HG02970 (cell line): ENCODE measurements at regions not wholly inside any gene's neighbourhood (a gene's known extent, or its start where the extent isn't known, plus 50 kb on each side); places are given as distances from the start of the nearest gene placed in this dataset.
A peak's percentile ranks its signal among the peaks of the same experiment; 100 is the strongest.

Experiments used
- ATAC-seq: cut with Tn5 transposase; IDR thresholded peaks from one replicate; pipeline ENCODE4 v1.9.1; 2021; ENCODE audit warnings: mild to moderate bottlenecking, moderate library complexity, moderate number of reproducible peaks; ENCODE audit not compliant: unreplicated experiment, low FRiP score

DNA sequence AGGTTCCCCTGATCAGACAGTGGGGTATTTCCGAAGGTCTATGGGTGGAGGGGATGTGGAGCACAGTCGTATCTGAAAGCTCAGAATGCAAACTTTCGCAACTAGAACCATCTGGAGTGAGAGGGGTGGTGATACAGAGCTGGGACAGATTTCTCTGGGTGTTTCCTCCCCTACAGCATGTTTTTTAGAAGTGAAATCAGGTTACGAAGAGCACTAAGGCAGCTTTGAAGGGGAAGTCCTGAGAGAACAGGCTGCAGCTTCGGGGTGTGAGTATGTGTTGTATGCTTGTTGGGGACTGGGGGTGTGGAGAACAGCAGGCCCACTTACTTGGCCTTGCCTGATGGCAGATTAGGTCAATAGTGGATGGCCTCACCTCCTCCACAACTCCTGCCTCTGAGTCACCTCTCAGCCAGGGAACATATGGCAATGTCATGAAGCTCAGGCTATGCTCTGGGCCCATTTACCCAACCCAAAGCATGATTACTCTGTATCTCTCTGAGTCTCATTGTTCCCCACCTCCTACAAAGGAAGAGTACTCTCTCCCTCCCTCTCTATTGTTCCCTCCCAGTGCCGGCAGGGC is 107.2 kb upstream of the RASGRP1 start:
- ATAC-seq: peak; percentile 48

DNA sequence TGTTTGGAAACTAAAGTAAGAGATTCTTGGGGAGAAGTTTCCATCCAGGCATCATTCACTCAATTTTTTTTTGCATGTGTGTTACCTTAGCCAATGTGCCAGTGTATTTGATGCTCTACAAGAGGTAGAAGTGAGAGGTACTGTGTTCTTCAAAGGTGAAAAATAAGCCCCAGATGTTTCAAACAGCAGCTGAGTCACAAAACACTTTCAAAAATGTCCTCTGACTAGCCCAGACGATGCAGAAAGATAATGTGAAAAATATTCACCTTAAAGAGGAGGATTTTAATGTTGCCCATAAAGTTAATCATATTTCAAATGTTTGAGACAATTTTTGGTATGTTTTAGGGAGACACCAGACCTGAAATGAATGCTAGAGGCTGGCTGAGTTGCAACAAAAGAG is 107.7 kb upstream of the RASGRP1 start:
- ATAC-seq: no peak

DNA sequence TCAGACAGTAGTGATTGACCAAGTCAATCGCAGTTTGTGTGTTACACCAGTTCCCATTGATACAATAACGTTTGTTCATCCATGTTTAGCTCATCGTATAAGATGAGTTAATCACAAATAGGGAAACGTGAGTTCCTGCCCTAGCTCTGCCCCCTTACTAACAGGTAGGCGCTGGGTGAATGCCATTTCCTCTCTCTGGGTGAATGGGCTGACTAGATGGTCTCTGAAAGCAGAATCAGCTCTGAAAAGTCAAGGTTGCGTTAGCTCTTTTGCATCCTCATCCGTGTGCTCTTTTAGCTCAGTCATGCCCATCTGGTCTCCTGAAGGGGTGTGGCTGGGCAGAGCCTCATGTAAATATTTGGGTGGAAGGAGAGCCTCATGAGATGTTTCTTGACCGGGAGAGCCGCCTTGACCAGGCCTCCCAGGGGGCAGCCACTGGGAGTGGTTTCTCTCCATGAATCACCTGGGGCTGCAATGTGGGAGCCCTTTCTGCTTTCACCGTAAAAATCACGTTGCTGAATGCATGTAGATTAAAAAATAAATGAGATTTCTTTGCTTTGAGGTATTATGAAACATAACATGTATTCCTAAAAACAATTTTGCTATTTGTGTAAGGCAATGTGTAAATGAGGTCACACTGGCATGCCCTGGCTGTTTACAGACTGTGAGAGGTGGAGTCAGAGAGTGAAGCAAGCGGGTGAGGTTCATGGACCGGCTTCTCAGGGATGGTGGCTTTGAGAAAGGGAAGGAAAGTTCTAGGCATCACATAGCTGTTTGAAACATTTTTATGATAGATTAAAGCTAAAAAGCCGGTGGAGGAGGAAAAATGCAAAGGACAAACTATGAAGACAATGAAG is 108.4 kb upstream of the RASGRP1 start:
- ATAC-seq: no peak

DNA sequence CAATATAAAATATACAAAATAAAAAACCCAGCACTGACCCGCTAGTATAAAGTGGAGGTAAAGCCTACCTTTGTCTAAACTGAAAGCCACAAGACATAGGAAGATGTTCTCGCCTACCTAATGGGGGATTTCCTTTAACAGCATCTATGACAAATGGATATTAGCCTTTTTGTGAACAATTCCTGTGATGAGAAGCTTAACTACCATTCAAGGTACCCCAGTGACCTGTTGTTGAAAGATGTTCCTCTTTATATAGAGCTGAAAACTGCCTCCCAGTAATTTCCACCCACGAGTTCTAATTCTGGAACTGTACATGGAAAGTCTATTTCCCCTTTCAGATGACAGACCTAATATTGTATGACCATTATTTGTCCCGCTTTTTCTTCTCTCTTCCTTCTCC is 109.8 kb upstream of the RASGRP1 start:
- ATAC-seq: no peak

DNA sequence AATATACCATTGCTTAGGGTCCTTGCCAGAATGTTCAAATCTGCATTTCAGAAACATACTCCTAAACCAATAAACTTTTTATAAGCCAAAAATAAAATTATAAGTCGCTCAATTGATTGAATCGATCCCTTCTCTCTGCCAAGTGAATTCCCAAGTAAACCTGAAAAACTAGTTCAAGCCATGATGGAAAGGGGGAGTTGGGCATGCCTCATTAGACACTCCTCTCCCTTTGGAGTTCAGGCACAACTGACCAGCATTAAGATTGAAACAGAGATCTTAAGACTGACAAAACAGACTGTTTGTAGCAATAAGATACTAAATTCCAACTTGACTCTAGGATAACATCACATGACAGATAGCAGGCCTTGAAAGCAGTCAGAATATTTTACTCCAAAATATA is 113.7 kb upstream of the RASGRP1 start:
- ATAC-seq: no peak

DNA sequence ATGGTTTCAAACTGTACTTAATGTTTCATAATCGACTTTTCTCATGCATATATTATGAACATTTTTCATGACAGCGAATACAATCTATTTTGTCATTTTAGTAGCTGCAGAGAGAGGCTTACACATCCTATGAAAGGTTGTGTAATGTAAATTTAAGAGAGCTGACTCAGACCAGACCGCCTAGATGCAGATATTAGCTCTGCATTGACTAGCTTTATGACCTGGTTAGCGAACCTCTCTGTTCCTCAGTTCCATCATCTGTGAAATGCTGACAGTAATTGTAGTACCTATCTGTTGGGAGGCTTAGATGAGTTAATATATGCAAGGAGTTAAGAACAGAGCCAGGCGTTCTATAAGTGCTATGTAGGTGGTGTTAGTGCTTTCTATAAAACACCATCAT is 116.2 kb upstream of the RASGRP1 start:
- no peak for ATAC-seq

DNA sequence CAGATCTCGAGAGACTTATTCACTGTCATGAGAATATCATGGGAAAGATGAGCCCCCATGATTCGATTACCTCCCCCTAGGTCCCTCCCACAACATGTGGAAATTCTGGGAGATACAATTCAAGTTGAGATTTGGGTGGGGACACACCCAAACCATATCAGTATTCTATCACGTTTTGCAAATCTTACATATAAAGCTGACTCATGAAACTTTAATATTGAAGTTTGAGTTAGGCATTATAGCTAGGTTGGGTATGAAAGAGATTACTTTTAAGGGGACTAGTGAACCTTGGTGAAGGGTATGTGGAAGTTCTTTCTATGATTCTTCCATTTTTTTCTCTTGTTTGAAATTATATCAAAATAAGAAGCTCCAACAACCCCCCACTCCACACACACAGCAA is 117.7 kb upstream of the RASGRP1 start:
- ATAC-seq: no peak

DNA sequence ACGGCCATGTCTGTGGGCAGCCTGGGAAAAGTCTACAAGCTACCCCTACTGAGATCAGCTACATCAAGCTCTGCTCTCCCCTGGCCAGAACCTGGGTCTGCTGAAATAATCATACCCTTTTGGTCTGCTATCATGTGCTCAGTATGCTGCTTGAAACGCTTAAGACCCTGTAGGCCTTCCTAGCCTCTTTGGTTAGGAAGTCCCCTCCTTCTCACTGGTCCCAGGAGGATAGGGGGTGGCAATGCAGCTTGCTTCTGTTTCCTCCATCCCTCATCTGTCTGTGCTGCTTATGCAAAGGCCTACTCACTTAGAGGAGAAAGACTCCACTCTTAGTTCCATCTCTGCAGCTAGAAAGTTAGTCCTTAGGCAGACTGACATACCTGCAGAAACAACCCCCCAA is 118.2 kb upstream of the RASGRP1 start:
- no peak for ATAC-seq

DNA sequence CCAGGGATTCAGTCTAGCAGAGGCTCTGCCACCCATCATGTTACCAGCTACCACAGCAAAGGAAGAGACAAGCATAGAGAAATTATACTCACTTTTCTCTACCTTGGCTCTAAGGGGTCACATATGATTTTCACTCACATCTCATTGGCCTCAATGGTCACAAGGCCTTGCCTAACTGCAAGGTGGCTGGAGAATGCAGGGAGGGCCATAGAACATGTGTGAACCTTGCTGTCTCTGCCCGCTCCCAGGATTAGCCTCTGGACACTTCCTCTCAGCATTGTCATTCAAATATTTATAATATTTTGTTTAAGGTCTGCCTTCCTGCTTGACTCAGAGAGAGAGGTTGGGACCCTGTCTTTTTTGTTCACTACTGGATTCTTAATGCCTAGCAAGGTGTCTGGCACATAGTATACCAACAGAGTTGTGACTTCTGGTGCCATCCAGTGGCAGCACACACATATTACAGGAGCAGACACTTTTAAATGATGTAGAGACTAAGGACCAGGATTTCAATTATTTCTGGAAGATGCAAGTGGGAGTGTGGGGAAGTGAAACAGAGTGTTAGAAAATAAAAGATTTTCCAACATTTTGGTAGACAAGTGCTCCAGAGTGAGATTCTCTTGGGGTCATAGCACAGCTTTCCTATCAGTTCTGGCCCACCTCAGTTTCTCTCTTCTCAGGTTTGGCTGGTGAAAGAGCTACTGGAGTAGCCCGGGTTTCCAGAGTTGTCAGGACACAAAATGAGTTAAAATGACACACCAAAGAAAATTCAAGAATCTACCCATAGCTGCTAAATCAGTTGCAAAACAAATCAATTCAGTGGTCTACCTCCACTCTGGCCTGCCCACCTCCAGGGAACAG is 119.0 kb upstream of the RASGRP1 start:
- no peak for ATAC-seq

DNA sequence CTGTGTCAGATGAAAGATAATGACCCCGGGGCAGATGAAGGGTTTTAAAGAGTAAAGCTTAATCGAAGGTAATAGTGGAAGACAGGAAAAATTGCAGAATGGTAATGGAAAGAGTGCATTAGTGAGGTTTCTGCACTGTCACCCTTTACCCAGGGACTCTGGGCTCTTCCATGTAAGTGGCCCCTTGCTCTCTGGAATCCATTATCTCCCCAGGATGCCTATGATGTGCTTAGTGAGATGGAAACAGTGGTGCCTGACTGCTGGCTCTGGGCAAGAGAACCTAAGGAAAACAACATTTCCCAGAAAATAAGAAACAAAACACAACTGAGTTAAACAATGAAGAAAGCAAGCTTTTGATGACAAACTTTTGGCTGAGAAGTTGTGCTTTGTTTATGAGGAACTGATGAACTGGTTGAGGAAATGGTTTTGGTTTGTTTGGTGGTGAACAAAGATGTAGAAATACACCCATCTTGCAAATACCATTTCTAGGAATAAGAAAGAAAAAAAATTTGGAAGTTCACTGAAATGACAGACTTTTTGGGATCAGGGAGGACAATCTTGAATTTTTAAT is 119.9 kb upstream of the RASGRP1 start:
- no peak for ATAC-seq

DNA sequence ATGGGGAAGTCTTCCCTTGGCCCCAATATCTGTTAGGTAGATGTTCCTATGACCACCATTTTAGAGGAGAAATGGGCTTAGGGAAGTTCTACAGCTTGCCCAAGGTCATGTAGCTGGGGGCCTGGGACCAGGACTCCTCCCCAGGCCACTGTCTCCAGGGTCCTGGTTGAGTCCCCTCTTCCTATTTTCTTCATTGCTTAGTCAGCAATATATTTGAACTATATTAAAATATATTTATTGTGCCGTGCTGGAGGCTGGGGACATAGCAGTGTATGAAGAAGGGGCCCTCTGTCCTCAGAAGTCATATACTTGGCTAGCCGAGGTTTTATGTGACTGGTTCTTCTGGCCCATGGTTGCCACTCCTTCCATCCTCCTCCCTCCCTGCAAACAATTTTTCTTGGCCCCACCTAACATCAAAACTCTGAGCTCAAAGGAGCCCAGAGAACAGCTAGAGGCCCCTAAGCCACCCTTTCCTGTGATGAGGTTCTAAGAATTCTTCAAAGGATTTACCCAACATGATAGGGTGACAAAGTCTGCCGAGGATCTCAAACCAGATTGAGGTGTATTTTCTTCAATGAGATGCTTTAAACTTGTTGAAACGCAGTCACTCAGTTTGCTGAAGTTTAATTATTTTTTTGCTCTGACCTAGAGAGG is 121.2 kb upstream of the RASGRP1 start:
- ATAC-seq: no peak

DNA sequence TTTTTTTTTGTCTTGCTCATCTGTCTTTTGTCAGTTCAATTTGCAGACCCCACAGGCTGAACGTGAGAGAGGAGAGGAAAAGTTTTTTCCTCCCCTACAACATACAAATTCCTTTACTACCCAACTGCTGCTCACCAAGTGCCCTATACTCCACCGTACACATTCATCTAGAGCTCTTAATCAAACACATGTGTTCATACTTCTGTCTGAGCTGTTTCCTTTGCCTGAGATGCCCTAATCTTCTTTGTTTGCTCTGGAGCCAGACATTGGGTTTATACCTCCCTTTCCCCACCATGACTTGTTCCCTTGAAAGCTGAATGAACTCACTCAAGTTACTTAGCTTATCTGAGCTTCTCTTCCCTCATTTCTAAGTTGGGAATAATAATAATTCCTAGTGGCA is 122.7 kb upstream of the RASGRP1 start:
- ATAC-seq: no peak

DNA sequence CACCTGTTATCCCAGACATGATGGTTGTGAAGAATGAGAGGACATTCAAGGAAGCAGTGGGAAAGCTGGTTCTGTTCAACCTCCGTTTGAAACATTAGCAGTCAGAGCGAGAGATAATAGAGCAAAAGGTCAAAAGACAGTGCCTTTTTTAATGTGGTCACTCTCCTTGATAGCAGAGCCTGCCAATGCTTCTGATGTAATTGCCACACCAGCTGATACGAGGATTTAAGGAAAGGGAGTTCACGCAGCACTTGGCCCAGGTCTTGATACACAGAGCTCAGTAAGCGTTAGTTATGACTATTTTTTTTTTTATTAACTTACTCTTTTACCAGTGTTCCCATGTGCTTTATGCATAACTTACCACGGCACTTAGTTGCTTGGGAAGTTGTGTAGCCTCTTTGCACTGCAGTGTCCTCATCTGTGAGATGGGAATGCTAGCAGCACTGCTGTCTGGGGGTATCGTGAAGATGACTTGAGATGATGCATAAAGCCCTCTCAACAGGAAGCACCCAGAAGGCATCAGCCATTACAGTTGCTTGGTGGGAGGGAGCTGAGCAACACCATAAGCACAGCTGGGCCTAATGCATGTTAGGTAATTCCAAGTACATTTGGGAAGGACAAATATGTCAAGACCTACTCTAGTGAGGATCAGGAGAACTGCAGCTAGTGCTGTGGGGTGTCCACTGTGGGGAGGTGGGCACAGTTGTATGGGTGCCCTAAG is 123.3 kb upstream of the RASGRP1 start:
- ATAC-seq: no peak

DNA sequence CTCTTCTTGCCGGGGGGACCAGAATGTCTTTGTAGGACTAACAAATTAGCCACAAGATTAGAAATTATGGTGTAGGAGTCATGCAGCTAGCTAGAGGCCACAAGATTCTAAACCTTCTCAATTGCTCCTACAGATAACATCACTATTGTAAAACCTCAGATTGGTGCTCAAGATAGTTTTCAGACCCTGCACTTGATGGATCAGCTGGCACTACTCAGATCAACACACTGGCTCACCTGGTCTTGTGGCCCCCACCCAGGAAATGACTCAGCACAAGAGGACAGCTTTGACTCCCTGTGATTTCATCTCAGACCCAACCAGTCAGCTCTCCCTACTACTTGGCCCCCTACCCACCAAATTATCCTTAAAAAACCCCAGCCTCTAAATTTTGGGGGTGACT is 124.1 kb upstream of the RASGRP1 start:
- no peak for ATAC-seq

DNA sequence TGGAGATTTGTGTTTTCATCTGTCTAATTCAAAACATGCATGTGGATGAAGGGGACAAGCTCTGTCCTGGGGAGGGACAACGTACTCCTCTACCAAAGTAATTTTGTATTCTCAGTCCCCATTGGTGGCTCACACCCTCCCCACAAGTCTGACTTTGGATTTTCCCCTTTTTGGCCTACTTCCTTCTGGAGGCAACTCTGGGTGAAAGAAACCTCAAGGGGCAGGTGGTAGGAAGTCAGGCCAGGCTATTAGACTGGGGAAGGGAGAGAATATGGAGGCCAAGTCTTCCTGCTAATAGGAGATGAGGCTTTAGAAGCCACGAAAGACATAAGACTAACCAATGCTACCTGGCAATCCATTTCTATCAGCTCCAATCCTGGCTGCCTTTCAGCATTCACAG is 124.9 kb upstream of the RASGRP1 start:
- ATAC-seq: no peak

DNA sequence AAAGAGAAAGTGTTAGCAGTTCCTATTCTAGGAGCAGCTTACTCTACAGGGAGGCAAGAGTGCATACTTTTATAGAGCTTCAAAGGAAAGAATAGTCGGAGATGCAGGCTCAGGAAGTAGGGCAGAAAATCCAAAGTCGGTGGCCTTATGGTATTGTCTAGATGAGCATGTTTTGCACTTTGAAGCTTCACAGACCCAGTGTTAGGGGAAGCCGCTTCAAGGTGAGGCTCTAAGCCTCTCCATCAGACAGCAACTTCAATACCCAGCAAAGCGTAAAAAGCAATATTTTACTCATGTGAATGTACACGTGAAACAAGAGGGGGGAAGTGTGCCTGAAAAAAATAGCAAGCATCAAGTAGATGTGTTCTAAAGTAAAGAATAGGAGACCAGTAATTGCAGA is 125.6 kb upstream of the RASGRP1 start:
- no peak for ATAC-seq

DNA sequence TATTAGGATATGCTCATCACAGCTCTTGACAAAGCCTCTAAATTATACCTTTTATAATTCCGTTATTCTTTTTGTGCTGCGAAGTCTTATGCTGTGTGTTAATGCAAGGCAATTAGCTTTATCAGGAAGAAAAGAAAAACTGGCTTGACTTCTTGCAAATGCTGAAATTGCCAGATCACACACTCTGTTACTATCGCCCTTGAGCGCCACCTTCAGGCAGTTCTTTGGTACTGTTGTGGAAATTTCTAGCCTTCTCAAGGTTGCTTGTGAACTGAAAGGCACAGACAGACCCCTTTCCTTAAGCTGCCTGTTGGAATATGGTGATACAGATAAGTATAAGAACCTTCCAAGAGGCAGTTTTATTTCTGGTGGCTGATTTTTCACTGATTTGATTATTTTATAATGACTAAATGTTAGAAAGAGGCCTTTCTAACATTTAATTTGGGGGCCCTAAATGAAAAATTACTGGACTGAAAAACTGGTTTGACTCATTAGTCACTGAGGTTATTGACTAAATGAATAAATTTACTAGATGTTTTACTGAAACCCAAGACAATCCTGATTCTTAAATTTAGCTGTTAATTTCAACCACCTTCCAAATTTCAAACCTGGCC is 126.2 kb upstream of the RASGRP1 start:
- no peak for ATAC-seq

DNA sequence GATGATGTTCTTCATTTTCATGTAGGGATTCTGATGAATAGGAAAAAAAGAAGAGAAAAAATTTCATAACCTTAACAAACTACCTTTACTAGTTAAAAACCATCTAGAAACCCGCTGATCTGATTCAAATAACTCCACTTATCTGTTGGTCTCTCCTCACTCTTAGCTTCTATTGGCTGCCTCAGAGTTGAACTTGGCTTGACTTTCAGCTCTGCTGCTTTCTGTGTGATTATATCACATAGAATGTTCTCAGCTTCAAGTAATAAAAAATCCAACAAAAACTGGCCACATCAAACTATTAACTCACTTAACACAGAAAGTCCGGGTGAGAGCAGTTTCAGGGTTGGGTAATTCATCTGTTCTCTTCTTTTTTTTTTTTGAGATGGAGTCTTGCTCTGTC is 126.8 kb upstream of the RASGRP1 start:
- no peak for ATAC-seq

DNA sequence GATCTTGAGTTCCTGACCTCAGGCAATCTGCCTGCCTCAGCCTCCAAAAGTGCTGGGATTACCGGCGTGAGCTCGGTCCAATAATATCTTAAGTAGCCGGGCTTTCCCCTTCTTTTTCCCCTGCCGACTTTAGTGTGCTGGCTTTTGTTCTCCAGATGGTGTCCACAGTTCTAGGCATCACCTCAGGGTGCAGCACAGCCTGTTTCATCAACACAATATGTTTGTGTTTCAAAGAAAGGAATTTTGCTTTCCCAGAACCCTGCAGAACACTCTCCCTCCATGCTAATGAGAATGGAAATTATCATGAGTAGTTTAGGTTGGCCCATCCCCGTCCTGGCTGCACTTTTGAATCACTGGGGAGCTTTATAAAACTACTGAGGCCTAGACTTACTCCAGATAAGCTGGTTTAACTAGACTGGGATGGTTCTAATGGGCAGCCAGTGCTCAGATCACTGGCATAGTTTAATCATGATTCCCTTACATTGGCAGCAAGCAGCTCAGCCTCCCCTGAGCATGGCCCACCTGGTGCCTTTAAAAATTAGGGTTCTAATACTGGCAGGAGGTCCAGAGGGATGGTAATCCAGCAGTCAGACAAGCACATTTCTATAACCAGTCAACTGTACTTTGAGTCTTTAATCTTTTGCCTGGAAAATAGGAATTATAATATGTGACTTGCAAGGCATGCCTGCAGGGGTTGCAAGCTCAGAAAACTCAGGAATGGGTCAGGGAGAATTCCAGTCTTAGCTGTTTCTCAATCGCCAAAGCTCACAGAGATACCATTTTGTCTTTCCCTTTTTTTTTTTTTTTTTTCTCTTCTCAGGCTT is 127.6 kb upstream of the RASGRP1 start:
- ATAC-seq: no peak
